ENCODE measurements at regions not wholly inside any gene's neighbourhood (a gene's known extent, or its start where the extent isn't known, plus 50 kb on each side); places are given as distances from the start of the nearest gene placed in this dataset.

GRCh38 chr2:16338026-16338425 lies 327.6 kb downstream of the CYRIA start:
- Histone ChIP-seq H3F3A (ENCODE audit: low read depth) (no peaks in the 10 kb centered on the region), H3K9me2 (replicated peaks; ENCODE audit: low read depth, low read length) (no peaks in the 10 kb centered on the region), H3K9ac (ENCODE audit: low read depth, low read length, poor library complexity, severe bottlenecking) (no peak overlapping the region), H3K9me3 (ENCODE audit: insufficient read depth, low read depth, low read length) (peaks cover 4% of the 10 kb centered on the region; the same call in 1 of the 2 replicates), H3K4me3 (ENCODE audit: low read length, poor library complexity, severe bottlenecking) (no peak overlapping the region), H3K79me2 (ENCODE audit: insufficient read depth, low read length) (no peaks in the 10 kb centered on the region), H3K36me3 (ENCODE audit: insufficient read depth, low read length) (no peaks in the 10 kb centered on the region), H4K20me1 (ENCODE audit: insufficient read depth, low read length, poor library complexity, severe bottlenecking) (no peaks in the 10 kb centered on the region), H3K27me3 (ENCODE audit: insufficient read depth, low read length, poor library complexity, severe bottlenecking) (no peaks in the 10 kb centered on the region), H2AFZ (ENCODE audit: low read length) (no peak overlapping the region), H3K4me1 (ENCODE audit: insufficient read depth, low read length, poor library complexity, severe bottlenecking) (peaks cover 12% of the 10 kb centered on the region), H3K4me2 (ENCODE audit: low read depth, low read length, poor library complexity, severe bottlenecking) (no peak overlapping the region)
- no peak for TF ChIP-seq EZH2phosphoT487 (IDR thresholded peaks at IDR 0.05; ENCODE audit: borderline replicate concordance)
- no peak for TF ChIP-seq CTCF (conservative IDR thresholded peaks at IDR 0.05; ENCODE audit: low read length)

- no peaks in the 10 kb centered on the region for H4K20me1 ChIP-seq (ENCODE audit: insufficient read depth, low read length, poor library complexity, severe bottlenecking)
- TF ChIP-seq EZH2phosphoT487 (IDR thresholded peaks at IDR 0.05; ENCODE audit: borderline replicate concordance) (no peak), CTCF (conservative IDR thresholded peaks at IDR 0.05; ENCODE audit: low read length) (no peak)
- peaks cover 4% of the 10 kb centered on the region; the same call in 1 of the 2 replicates for H3K9me3 ChIP-seq (ENCODE audit: insufficient read depth, low read depth, low read length)
- H3K9ac ChIP-seq (ENCODE audit: low read depth, low read length, poor library complexity, severe bottlenecking), result no peak overlapping the region
- no peak overlapping the region for H3K4me2 ChIP-seq (ENCODE audit: low read depth, low read length, poor library complexity, severe bottlenecking)
- H3K4me3 ChIP-seq (ENCODE audit: low read length, poor library complexity, severe bottlenecking), result no peak overlapping the region
- no peaks in the 10 kb centered on the region for H3K36me3 ChIP-seq (ENCODE audit: insufficient read depth, low read length)
- no peaks in the 10 kb centered on the region for H3F3A ChIP-seq (ENCODE audit: low read depth)
- no peak overlapping the region for H2AFZ ChIP-seq (ENCODE audit: low read length)
- no peaks in the 10 kb centered on the region for H3K79me2 ChIP-seq (ENCODE audit: insufficient read depth, low read length)
- no peaks in the 10 kb centered on the region for H3K27me3 ChIP-seq (ENCODE audit: insufficient read depth, low read length, poor library complexity, severe bottlenecking)
- H3K4me1 ChIP-seq (ENCODE audit: insufficient read depth, low read length, poor library complexity, severe bottlenecking), result peaks cover 13% of the 10 kb centered on the region
- H3K9me2 ChIP-seq (replicated peaks; ENCODE audit: low read depth, low read length), result no peaks in the 10 kb centered on the region
These were observed 328.7 kb downstream of the CYRIA start for GRCh38 chr2:16336916-16337315.

- H3F3A ChIP-seq (ENCODE audit: low read depth), result no peaks in the 10 kb centered on the region
- no peaks in the 10 kb centered on the region for H4K20me1 ChIP-seq (ENCODE audit: insufficient read depth, low read length, poor library complexity, severe bottlenecking)
- H3K4me3 ChIP-seq (ENCODE audit: low read length, poor library complexity, severe bottlenecking), result no peak overlapping the region
- H3K36me3 ChIP-seq (ENCODE audit: insufficient read depth, low read length), result no peaks in the 10 kb centered on the region
- no peak overlapping the region for H3K9ac ChIP-seq (ENCODE audit: low read depth, low read length, poor library complexity, severe bottlenecking)
- peaks cover 4% of the 10 kb centered on the region; the same call in 1 of the 2 replicates for H3K9me3 ChIP-seq (ENCODE audit: insufficient read depth, low read depth, low read length)
- peaks cover 17% of the 10 kb centered on the region for H3K4me1 ChIP-seq (ENCODE audit: insufficient read depth, low read length, poor library complexity, severe bottlenecking)
- no peak overlapping the region for H2AFZ ChIP-seq (ENCODE audit: low read length)
- no peaks in the 10 kb centered on the region for H3K9me2 ChIP-seq (replicated peaks; ENCODE audit: low read depth, low read length)
- H3K27me3 ChIP-seq (ENCODE audit: insufficient read depth, low read length, poor library complexity, severe bottlenecking), result no peaks in the 10 kb centered on the region
- H3K4me2 ChIP-seq (ENCODE audit: low read depth, low read length, poor library complexity, severe bottlenecking), result no peak overlapping the region
- H3K79me2 ChIP-seq (ENCODE audit: insufficient read depth, low read length), result no peaks in the 10 kb centered on the region
- no peak for TF ChIP-seq CTCF (conservative IDR thresholded peaks at IDR 0.05; ENCODE audit: low read length)
- no peak for TF ChIP-seq EZH2phosphoT487 (IDR thresholded peaks at IDR 0.05; ENCODE audit: borderline replicate concordance)
These were observed 329.1 kb downstream of the CYRIA start for GRCh38 chr2:16336491-16336890.
